ENCODE measurements at regions not wholly inside any gene's neighbourhood (a gene's known extent, or its start where the extent isn't known, plus 50 kb on each side); places are given as distances from the start of the nearest gene placed in this dataset.

- DNase-seq: no peak
Observed at GRCh38 chr1:29501227-29501976, 265.1 kb downstream of the PTPRU start.

DNA sequence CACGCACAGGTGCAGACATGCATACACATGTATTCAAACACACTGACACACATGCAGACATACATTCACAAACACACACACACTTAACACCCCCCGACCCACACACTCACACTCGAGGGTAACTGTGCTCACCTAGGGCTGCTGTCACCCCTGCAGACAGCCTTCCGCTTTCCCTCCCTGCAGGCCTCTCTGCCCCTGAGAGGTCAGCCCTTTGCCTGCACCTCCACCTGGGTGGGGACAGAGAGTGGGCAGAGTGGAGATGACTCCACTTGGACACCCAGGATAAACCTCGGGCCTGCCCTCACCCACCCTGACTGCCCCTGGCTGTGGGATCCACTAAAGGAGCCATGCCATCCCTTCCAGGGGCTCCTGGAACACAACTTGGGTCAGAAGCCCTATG, 264.3 kb downstream of the PTPRU start:
- no peak for DNase-seq

- no peak for DNase-seq
Observed at GRCh38 chr1:29500041-29500440, 263.7 kb downstream of the PTPRU start.

- no peak for DNase-seq
Observed at GRCh38 chr1:29499104-29499650, 262.9 kb downstream of the PTPRU start.

DNA sequence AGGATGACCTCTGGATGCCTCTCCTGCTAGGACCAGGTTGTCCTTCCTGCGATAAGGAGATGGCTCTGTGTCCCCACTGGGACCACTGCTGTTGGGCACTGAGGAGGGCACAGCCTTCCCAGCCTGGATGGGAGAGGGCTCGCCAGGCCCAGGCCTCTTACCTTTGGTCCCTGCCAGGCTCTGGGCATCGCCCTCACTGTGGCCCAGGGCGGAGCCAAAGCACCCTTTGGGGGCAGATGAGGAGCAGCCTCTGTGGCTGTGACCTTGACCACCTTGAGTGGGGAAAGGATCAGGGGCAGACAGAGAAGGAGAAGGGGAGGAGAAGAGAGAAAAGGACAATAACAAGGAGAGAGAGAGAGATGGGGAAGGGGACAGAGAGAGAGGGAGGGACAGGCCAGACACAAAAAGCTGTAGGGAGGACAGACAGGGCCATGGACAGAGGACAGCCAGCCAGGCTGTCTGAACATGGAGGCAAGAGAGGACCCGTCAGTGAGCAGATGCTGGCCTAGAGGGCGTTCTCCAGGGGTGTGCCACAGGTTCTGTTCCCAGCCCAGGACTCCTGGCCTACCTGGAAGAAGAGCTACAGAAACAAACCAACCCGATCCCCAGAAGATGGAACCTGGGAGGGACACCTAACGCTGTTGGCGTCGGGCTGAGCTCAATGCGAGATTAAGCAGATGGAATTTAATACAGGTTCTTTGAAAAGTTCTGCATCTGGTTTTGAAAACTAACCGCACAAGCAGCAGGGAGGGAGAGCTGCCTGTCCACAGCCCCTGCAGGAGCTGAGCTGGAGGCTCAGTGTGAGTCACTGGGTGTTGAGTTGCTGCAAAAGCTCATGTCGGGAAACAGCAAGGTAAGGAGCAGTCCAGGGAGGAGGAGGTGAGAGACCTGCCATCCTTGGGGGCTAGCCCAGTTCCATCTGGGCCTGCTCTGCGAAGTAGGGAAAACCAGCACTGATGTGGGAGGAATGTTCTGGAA, 262.1 kb downstream of the PTPRU start:
- no peak for DNase-seq

DNA sequence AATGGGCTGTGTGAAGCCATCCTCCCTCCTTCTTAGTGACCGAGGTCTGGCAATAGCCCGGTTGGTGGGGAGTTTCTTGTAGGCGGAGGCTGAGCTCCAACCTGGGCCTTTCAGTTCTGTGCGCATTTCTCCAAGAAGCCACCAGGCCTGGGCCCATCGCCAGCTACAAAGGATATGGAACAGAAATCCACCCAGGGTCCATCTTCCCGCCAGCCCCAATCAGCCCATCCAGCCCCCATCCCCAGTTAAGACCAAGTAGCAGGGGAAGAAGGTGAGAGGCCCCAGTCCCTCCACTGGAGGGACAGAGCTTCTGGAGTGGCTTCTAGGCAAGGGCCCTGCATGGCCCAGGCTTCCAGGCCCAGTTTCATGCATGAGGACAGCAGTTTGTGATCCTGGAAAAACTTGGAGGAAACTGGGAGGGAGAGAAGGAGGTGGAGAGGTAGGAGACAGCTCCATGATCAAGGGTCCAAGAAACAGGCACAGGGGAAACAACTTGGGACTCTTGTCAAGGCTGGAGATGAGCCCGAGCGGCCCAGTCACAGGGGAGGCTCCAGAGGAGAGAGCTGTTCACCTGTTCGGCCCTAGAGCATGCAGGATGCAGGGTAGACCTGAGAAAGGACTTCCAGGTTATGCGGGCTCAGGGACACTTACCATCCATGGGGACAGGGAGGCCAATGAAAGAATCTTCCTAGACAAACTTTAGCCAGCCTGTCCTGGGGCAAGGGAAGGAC, 261.2 kb downstream of the PTPRU start:
- no peak for DNase-seq

GRCh38 chr1:29496701-29497100, 260.4 kb downstream of the PTPRU start:
- DNase-seq: no peak

GRCh38 chr1:29490204-29490934, 254.0 kb downstream of the PTPRU start:
- no peak for DNase-seq

DNA sequence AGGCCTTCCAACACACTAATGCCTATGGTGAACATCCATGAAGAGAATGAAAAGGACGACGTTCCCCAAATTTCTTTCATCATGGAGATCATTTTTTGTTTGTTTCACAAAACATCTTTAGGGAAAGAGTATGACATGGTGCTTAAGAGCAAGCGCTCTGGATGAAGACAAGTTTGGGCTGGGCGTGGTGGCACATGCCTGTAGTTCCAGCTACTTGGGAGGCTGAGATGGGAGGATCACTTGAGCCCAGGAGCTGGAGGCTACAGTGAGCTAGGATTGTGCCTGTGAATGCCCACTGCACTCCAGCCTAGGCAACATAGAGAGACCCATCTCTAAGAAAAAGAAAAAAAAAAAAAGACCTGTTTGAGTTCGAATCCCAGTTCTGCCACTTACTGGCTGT, 253.1 kb downstream of the PTPRU start:
- no peak for DNase-seq

- no peak for DNase-seq
Observed at GRCh38 chr1:29488794-29489311, 252.5 kb downstream of the PTPRU start.

DNA sequence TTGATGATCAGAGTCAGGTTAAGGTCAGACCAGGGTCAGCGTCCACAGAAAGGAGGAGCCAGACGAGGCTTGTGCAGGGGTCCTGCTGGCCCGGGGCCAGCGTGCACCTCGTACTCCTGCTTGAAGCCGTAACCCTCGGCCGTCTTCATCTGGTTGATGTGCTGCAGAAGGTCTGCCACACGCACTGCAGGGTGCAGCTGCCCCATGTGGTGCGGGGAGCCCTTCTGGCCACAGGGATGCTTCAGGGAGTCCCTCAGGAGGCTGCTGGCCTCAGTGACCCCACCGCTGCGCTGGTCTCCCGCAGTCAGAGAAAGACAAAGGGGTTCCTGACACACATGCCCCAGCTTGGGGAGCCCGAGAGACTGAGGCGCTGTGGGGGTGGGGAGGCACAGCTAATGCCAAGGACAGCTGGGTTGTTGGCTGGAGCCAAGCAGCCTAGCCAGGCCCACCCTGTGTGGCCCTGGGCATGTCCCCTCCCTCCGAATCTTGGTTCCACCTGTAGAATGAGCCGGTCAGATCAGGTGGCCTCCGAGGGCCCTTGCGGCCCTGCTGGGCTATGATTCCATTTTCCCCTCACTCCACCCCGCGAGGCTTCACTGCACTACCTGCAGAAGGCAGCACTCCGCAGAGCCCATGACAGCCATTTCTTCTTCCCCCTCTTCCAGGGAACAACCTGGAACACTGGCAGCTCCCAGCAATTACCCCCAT, 251.9 kb downstream of the PTPRU start:
- no peak for DNase-seq

GRCh38 chr1:29487291-29487690, 251.0 kb downstream of the PTPRU start:
- DNase-seq: no peak

GRCh38 chr1:29485096-29485925, 249.0 kb downstream of the PTPRU start:
- DNase-seq: no peak

DNA sequence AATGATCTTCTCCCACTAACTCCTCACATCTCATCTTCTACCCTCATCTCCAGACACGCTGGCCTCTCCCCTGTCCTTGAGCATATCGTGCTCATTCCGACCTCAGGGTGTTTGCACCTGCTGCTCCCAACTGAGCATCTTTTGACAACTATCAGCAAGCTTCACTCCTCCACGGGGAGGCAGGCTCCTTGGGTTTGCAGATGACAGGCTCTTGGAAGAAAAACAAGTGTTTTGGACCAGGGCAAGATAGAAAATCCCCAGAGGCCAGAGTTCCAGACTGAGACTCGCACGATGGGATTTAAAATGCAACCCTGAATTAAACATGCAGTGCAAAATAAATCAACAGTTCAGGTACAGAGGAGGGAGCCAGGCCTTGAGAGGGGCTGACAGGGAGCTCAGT, 246.7 kb downstream of the PTPRU start:
- no peak for DNase-seq

GRCh38 chr1:29482064-29482463, 245.7 kb downstream of the PTPRU start:
- no peak for DNase-seq

DNA sequence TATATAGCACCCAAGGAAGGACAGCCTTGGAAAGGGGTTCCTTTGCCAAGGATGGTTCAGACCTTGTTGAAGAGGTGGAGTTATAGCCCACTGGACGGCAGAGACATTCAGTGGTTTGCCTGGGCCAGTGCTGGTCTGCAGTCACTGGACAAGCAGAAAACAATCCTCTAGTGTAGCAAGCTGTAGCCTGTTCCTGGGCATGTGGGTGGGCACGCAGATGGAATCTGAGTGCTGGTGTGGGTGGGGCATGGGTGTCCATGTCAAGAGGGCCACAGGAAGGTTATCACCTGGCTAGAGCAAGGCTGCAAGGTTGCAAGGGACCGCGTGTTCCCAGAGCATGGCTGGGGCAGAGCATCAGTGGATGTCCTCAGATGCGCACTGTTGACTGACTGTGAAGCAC, 244.7 kb downstream of the PTPRU start:
- DNase-seq: no peak

DNA sequence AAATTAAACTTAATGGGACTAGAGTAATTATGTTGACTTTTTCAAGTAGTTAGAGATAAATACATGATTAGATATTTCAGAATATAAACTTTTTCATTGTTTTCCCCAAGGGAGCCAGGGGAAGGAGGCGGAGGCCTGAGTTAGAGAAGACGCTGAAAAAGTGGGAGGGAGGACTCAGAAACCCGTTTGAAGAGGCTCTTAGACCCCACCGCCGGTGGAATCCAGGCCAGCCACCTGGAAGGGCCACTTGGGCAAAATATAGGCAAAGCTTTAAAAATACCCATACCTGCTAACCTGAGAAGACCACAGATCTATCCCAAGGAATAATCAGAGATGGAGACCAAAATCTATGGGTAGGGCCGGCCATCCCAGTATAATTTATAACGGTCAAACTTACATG, 242.6 kb downstream of the PTPRU start:
- DNase-seq: no peak

DNA sequence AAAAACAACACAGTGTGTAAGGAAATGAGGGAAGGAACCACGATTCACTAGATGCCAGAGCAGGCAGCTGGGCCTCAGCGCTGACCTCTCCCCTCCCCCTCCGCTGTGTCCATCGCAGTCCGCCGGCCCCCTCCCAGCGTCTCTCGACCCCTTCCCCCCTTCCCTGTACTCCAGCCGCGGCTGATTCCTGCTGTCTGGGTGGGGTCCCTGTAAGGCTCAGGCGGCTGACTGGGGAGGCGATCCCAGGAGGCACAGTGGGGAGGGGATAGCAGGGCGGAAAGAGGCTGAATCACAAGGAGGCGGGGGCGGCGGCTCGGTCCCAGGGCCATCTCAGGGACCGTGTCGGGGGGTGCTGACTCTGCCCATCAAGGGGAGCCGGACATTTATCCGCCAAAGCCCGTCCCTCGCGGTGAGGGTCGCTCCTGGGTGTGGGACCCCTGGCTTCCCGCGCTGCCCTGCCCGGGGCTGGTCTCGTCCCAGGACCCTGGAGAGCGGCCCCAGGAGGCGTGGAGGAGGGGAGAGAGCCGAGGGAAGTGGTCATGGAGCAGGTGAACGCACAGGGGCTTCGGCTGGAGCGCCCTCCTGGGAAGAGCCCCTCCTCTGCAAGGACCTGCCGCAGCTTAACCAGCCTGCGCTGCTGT, 241.9 kb downstream of the PTPRU start:
- no peak for DNase-seq

DNA sequence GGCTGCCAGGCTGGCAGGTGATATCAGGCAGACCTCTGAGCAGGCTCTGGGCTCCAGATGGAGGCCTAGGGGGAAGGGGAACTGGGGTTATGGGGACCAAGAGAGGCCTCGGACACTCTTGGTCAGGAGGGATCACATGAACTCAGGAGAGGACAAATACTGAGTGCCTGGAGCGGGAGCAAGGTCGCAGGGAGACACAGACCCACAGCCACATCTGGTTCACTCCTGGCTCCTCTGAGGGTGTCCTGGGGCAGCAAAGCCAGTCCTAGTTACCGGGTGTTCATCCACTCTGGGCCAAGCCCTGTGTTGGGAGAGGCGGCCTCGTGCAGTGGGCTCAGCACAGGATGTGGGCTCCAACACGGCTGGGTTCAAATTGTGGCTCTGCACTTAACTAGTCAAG, 239.0 kb downstream of the PTPRU start:
- DNase-seq: no peak
